ENCODE measurements at regions not wholly inside any gene's neighbourhood (a gene's known extent, or its start where the extent isn't known, plus 50 kb on each side); places are given as distances from the start of the nearest gene placed in this dataset.

GRCh38 chr12:9364224-9365176, 156.3 kb upstream of the PZP start (continued):
- 0 out of 4 replicates have a peak, but pooled peaks of 1 of the 2 experiments have one; percentile 56 for TF ChIP-seq SIN3A (conservative IDR thresholded peaks at IDR 0.05 in 1 of 2, IDR thresholded peaks at IDR 0.05 in 1 of 2; ENCODE audit: low read depth in 1 of 2, low read length in 2 of 2)
- peak; percentile 95 for TF ChIP-seq POLR2AphosphoS5 (IDR thresholded peaks at IDR 0.05; ENCODE audit: low read depth, low read length)
- TF ChIP-seq TAF1 (IDR thresholded peaks at IDR 0.05; ENCODE audit: low read depth, low read length): 0 out of 2 replicates have a peak, but pooled peaks have one; percentile 46
- peak; percentile 51; the same call in 1 of the 2 replicates for TF ChIP-seq SP1 (IDR thresholded peaks at IDR 0.05; ENCODE audit: low read depth, low read length)
